Natural killer cell (primary cell): ENCODE measurements at regions not wholly inside any gene's neighbourhood (a gene's known extent, or its start where the extent isn't known, plus 50 kb on each side); places are given as distances from the start of the nearest gene placed in this dataset.

Source experiments
- ATAC-seq, 3 donors: fragments of 150-1000 bp in 2 of 3; fragments of 200-7000 bp in 1 of 3; cut with Tn5 transposase; 1 replicate in 1 of 3; 2 replicates in 2 of 3; pipeline ENCODE4 v1.10.0; 2021; ENCODE audit warnings: mild to moderate bottlenecking in 2 of 3, moderate library complexity in 2 of 3
- DNase-seq, 2 donors: peaks; one replicate each; pipeline versions ENCODE4 v3.0.0 to v3.0.0-alpha.2; 2013 to 2021; ENCODE audit warnings: mixed read lengths in 1 of 2
- H3K27ac ChIP-seq: one replicate; pipeline ENCODE4 v1.5.1; 2013; ENCODE audit warnings: mild to moderate bottlenecking, low read length
- H3K27me3 ChIP-seq: one replicate; pipeline ENCODE4 v1.6.1; 2013; ENCODE audit warnings: low read length; ENCODE audit not compliant: control insufficient read depth, insufficient read depth
- H3K36me3 ChIP-seq: one replicate; pipeline ENCODE4 v1.6.1; 2013; ENCODE audit warnings: low read length; ENCODE audit not compliant: control insufficient read depth, insufficient read depth
- H3K4me1 ChIP-seq: one replicate; pipeline ENCODE4 v1.6.1; 2013; ENCODE audit warnings: low read length; ENCODE audit not compliant: control insufficient read depth, insufficient read depth
- H3K4me3 ChIP-seq: one replicate; pipeline ENCODE4 v1.5.1; 2013; ENCODE audit warnings: low read length
- H3K9me3 ChIP-seq: one replicate; pipeline ENCODE4 v1.6.1; 2013; ENCODE audit warnings: low read length; ENCODE audit not compliant: control insufficient read depth, insufficient read depth
- H3K27ac Mint-ChIP-seq, 2 donors: one replicate each; pipeline ENCODE4 v1.8.0; 2022; ENCODE audit warnings: mild to moderate bottlenecking in 2 of 2, mixed read lengths in 2 of 2, moderate library complexity in 1 of 2
- H3K27me3 Mint-ChIP-seq, 2 donors: one replicate each; pipeline ENCODE4 v1.8.0; 2022; ENCODE audit warnings: low read depth in 2 of 2, mixed read lengths in 2 of 2
- H3K36me3 Mint-ChIP-seq: one replicate; pipeline ENCODE4 v1.8.0; 2022; ENCODE audit warnings: mixed read lengths
- H3K4me1 Mint-ChIP-seq, 2 donors: one replicate each; pipeline ENCODE4 v1.8.0; 2022; ENCODE audit warnings: mixed read lengths in 2 of 2
- H3K4me3 Mint-ChIP-seq: one replicate; pipeline ENCODE4 v1.8.0; 2022; ENCODE audit warnings: mild to moderate bottlenecking, moderate library complexity, mixed read lengths
- H3K9me3 Mint-ChIP-seq, 2 donors: one replicate each; pipeline ENCODE4 v1.8.0; 2022; ENCODE audit warnings: mixed read lengths in 2 of 2
- WGBS: methylation state at CpG from one replicate; pipeline ENCODE4 v1.1.7; 2013; ENCODE audit warnings: missing lambda C conversion rate; ENCODE audit not compliant: insufficient coverage; 5-methylcytosine and 5-hydroxymethylcytosine counted together
- intact Hi-C: fragments of 100-400 bp; cut with micrococcal nuclease; formaldehyde crosslinking; loops from one replicate; pipeline ENCODE4 v1.14.2; 2022
- TF ChIP-seq, protein P1 (sequence below): fragments of 200-600 bp; IDR thresholded peaks from one replicate; pipeline ENCODE4 v1.8.0; 2022; ENCODE audit warnings: antibody characterized with exemption

DNA sequence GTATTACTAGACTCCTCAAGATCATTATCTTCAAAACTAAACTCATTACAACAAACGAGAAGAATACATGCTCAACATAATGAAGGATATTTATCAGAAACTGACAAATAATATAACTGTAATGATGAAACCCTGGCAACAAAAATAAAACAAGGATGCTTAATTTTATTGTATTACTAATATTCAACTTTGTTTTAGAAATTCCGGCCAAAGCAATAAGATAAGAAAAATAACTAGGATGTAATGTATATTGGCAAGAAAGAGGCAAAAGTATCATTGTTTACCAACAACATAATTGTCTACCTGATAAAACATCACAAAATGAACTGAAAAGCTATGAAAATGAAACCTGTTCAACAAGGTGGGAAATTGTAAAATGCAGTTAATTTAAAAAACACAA lies 588.3 kb upstream of the ZFHX3 start:
- H3K36me3 ChIP-seq, result no peaks in the 10 kb centered on the region
- no CpG with 5 or more reads among the region's 2 CpGs for WGBS
- ATAC-seq (no peak), DNase-seq (no peak)
- no peak overlapping the region for H3K27ac ChIP-seq
- no peak overlapping the region for H3K27ac Mint-ChIP-seq
- H3K4me3 Mint-ChIP-seq, result no peak overlapping the region
- peaks cover 8% of the 10 kb centered on the region for H3K36me3 Mint-ChIP-seq
- intact Hi-C loops, result no loop called here
- no peaks in the 10 kb centered on the region for H3K27me3 ChIP-seq
- H3K4me1 Mint-ChIP-seq, result no peaks in the 10 kb centered on the region
- H3K4me3 ChIP-seq, result no peak overlapping the region
- peaks cover 0 to 3% of the 10 kb centered on the region in 2 donors for H3K27me3 Mint-ChIP-seq
- no peaks in the 10 kb centered on the region for H3K9me3 ChIP-seq
- no peaks in the 10 kb centered on the region for H3K4me1 ChIP-seq
- H3K9me3 Mint-ChIP-seq, result peaks cover 8 to 11% of the 10 kb centered on the region in 2 donors
- TF ChIP-seq, protein P1, sequence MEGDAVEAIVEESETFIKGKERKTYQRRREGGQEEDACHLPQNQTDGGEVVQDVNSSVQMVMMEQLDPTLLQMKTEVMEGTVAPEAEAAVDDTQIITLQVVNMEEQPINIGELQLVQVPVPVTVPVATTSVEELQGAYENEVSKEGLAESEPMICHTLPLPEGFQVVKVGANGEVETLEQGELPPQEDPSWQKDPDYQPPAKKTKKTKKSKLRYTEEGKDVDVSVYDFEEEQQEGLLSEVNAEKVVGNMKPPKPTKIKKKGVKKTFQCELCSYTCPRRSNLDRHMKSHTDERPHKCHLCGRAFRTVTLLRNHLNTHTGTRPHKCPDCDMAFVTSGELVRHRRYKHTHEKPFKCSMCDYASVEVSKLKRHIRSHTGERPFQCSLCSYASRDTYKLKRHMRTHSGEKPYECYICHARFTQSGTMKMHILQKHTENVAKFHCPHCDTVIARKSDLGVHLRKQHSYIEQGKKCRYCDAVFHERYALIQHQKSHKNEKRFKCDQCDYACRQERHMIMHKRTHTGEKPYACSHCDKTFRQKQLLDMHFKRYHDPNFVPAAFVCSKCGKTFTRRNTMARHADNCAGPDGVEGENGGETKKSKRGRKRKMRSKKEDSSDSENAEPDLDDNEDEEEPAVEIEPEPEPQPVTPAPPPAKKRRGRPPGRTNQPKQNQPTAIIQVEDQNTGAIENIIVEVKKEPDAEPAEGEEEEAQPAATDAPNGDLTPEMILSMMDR, result no peak

- Histone ChIP-seq H3K27ac (no peak overlapping the region), H3K4me3 (no peak overlapping the region), H3K9me3 (no peaks in the 10 kb centered on the region), H3K36me3 (no peaks in the 10 kb centered on the region), H3K27me3 (no peaks in the 10 kb centered on the region), H3K4me1 (no peaks in the 10 kb centered on the region)
- ATAC-seq (no peak), DNase-seq (no peak)
- Mint-ChIP-seq H3K4me3 (no peak overlapping the region), H3K4me1 (no peaks in the 10 kb centered on the region), H3K36me3 (no peaks in the 10 kb centered on the region), H3K27ac (no peak overlapping the region), H3K9me3 (peaks cover 0 to 2% of the 10 kb centered on the region in 2 donors), H3K27me3 (no peaks in the 10 kb centered on the region)
- intact Hi-C loops, result no loop called here
- 93% methylated on average over 8 of the region's 8 CpGs for WGBS
- TF ChIP-seq, protein P1, result no peak
Measured at GRCh38 chr16:73629011-73629410, 581.1 kb upstream of the ZFHX3 start.

DNA sequence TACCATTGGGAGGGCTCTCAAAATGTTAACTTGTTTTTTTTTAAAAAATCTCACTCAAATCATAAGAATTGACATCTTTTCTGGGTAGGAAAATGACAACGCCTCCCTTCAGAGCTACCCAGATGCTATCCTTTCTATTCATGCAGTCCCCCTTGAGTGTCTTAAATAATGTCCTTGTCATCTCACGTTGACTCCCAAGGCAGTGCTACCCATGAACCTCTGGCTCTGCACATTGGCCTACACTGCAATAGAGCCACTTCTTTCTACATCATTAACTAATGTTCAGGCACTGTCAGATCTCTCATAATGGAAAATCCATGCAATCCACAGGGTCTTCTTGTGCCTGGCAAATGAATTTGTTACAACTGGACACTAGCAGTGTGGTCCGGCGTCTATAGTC lies 569.8 kb upstream of the ZFHX3 start:
- DNase-seq (no peak), ATAC-seq (no peak)
- Mint-ChIP-seq H3K27me3 (peaks cover under 1 to 8% of the 10 kb centered on the region in 2 donors), H3K4me1 (no peaks in the 10 kb centered on the region), H3K4me3 (no peak overlapping the region), H3K36me3 (no peaks in the 10 kb centered on the region), H3K27ac (no peak overlapping the region), H3K9me3 (no peaks in the 10 kb centered on the region)
- Histone ChIP-seq H3K4me3 (no peak overlapping the region), H3K9me3 (no peaks in the 10 kb centered on the region), H3K27me3 (no peaks in the 10 kb centered on the region), H3K4me1 (no peaks in the 10 kb centered on the region), H3K27ac (no peak overlapping the region), H3K36me3 (no peaks in the 10 kb centered on the region)
- 82% methylated on average over 4 of the region's 4 CpGs for WGBS
- intact Hi-C loops, result no loop called here
- TF ChIP-seq, protein P1, result no peak

DNA sequence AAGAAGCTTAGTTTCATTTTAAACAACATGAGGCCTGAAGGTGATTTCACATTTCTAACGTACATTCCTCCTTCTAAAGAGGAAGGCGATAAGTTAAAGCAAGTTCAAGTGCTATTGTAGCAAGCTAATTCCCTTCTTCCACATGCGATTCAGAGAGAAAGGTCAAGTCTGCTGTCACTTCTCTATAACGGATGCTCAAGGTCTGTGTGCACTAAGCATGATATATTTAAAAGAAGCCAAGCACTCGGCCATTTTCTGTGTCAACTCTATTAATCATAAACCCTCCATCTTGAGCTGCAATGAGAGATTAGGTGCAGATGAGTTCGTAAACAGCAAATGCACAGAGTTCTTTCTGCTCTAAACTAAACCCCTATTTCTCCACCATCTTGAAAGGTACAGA lies 568.8 kb upstream of the ZFHX3 start:
- DNase-seq, result no peak
- Mint-ChIP-seq H3K4me1 (no peaks in the 10 kb centered on the region), H3K27me3 (peaks cover 5 to 13% of the 10 kb centered on the region in 2 donors), H3K27ac (no peak overlapping the region), H3K36me3 (no peaks in the 10 kb centered on the region), H3K9me3 (no peaks in the 10 kb centered on the region), H3K4me3 (no peak overlapping the region)
- Histone ChIP-seq H3K27me3 (no peaks in the 10 kb centered on the region), H3K4me1 (no peaks in the 10 kb centered on the region), H3K36me3 (no peaks in the 10 kb centered on the region), H3K27ac (no peak overlapping the region), H3K9me3 (no peaks in the 10 kb centered on the region), H3K4me3 (no peak overlapping the region)
- WGBS, result 89% methylated on average over 5 of the region's 6 CpGs
- TF ChIP-seq, protein P1, result no peak
- no peak for ATAC-seq
- intact Hi-C loops, result no loop called here
